CD14-positive monocyte (primary cell): ENCODE measurements at regions not wholly inside any gene's neighbourhood (a gene's known extent, or its start where the extent isn't known, plus 50 kb on each side); places are given as distances from the start of the nearest gene placed in this dataset.

Experiments
- DNase-seq, 3 donors: peaks; one replicate each; pipeline ENCODE4 v3.0.0-alpha.2; 2011 to 2022
- H2AFZ ChIP-seq: 2 replicates; pipeline ENCODE4 v1.6.0; 2012; ENCODE audit warnings: mild to moderate bottlenecking, low read depth, low read length, inconsistent platforms; ENCODE audit not compliant: insufficient read depth, poor library complexity, severe bottlenecking
- H3K27ac ChIP-seq, 2 donors: 1 replicate in 1 of 2; 2 replicates in 1 of 2; pipeline ENCODE4 v1.5.1; 2012 to 2013; ENCODE audit warnings: low read length in 2 of 2, control low read depth in 1 of 2, inconsistent platforms in 1 of 2, low read depth in 1 of 2, mild to moderate bottlenecking in 1 of 2
- H3K27me3 ChIP-seq, 2 donors: one replicate each; pipeline versions ENCODE4 v1.6.0 to v1.6.1; 2011 to 2013; ENCODE audit warnings: low read length in 2 of 2; ENCODE audit not compliant: control insufficient read depth in 2 of 2, insufficient read depth in 2 of 2
- H3K36me3 ChIP-seq, 2 donors: replicated peaks in 1 of 2; 1 replicate in 1 of 2; 2 replicates in 1 of 2; pipeline versions ENCODE4 v1.5.1 to v1.6.1; 2012 to 2013; ENCODE audit warnings: low read length in 2 of 2, control low read depth in 1 of 2, inconsistent platforms in 1 of 2, mild to moderate bottlenecking in 1 of 2; ENCODE audit not compliant: insufficient read depth in 2 of 2, control insufficient read depth in 1 of 2
- H3K4me1 ChIP-seq, 2 donors: 1 replicate in 1 of 2; 2 replicates in 1 of 2; pipeline versions ENCODE4 v1.5.1 to v1.6.1; 2012 to 2013; ENCODE audit warnings: low read length in 2 of 2, control low read depth in 1 of 2, inconsistent platforms in 1 of 2, mild to moderate bottlenecking in 1 of 2, moderate library complexity in 1 of 2; ENCODE audit not compliant: insufficient read depth in 2 of 2, control insufficient read depth in 1 of 2
- H3K4me2 ChIP-seq: replicated peaks from 2 replicates; pipeline ENCODE3; 2012; ENCODE audit warnings: low read length, moderate library complexity, mild to moderate bottlenecking; ENCODE audit not compliant: poor library complexity, severe bottlenecking; ENCODE audit errors: extremely low read depth
- H3K4me3 ChIP-seq, 3 experiments: fragments of 200-600 bp in 1 of 3; sonication (generic) in 1 of 3; replicated peaks in 1 of 3; 1 replicate in 2 of 3; 2 replicates in 1 of 3; pipeline ENCODE4 v1.5.1; 2011 to 2013; ENCODE audit warnings: low read length in 3 of 3, mild to moderate bottlenecking in 3 of 3, control low read depth in 2 of 3, low read depth in 2 of 3, inconsistent platforms in 1 of 3, moderate library complexity in 1 of 3
- H3K79me2 ChIP-seq: 2 replicates; pipeline ENCODE4 v1.6.0; 2012; ENCODE audit warnings: mild to moderate bottlenecking, control low read depth, inconsistent platforms, low read length, moderate library complexity; ENCODE audit not compliant: insufficient read depth
- H3K9ac ChIP-seq: 2 replicates; pipeline ENCODE4 v1.6.0; 2017; ENCODE audit warnings: low read length, mild to moderate bottlenecking; ENCODE audit not compliant: insufficient read depth, poor library complexity, severe bottlenecking
- H3K9me3 ChIP-seq, 2 donors: replicated peaks in 1 of 2; 1 replicate in 1 of 2; 2 replicates in 1 of 2; pipeline versions ENCODE4 v1.5.1 to v1.6.1; 2012 to 2013; ENCODE audit warnings: low read length in 2 of 2, control low read depth in 1 of 2; ENCODE audit not compliant: control insufficient read depth in 1 of 2, insufficient read depth in 1 of 2
- H4K20me1 ChIP-seq: 2 replicates; pipeline ENCODE4 v1.6.0; 2012; ENCODE audit warnings: mild to moderate bottlenecking, low read length, control low read depth, moderate library complexity; ENCODE audit not compliant: insufficient read depth
- H3K27ac Mint-ChIP-seq, 7 donors: one replicate each; pipeline ENCODE4 v1.8.0; 2020; ENCODE audit warnings: mild to moderate bottlenecking in 7 of 7, mixed read lengths in 7 of 7, moderate library complexity in 6 of 7, inconsistent platforms in 2 of 7
- H3K27me3 Mint-ChIP-seq, 3 donors: one replicate each; pipeline ENCODE4 v1.8.0; 2021 to 2022; ENCODE audit warnings: low read depth in 3 of 3, mild to moderate bottlenecking in 3 of 3, mixed read lengths in 3 of 3, moderate library complexity in 3 of 3, inconsistent platforms in 1 of 3
- H3K36me3 Mint-ChIP-seq, 2 donors: one replicate each; pipeline ENCODE4 v1.8.0; 2020; ENCODE audit warnings: mixed read lengths in 2 of 2, inconsistent platforms in 1 of 2, mild to moderate bottlenecking in 1 of 2
- H3K4me1 Mint-ChIP-seq: one replicate; pipeline ENCODE4 v1.8.0; 2020; ENCODE audit warnings: mild to moderate bottlenecking, mixed read lengths
- H3K4me3 Mint-ChIP-seq, 2 donors: one replicate each; pipeline ENCODE4 v1.8.0; 2020; ENCODE audit warnings: mild to moderate bottlenecking in 2 of 2, mixed read lengths in 2 of 2, moderate library complexity in 1 of 2
- H3K9me3 Mint-ChIP-seq, 7 donors: one replicate each; pipeline ENCODE4 v1.8.0; 2020 to 2022; ENCODE audit warnings: mixed read lengths in 7 of 7, mild to moderate bottlenecking in 6 of 7, moderate library complexity in 6 of 7, inconsistent platforms in 2 of 7
- WGBS: methylation state at CpG from one replicate; pipeline ENCODE4 v1.1.5; 2013; ENCODE audit warnings: missing lambda C conversion rate; ENCODE audit not compliant: insufficient coverage; 5-methylcytosine and 5-hydroxymethylcytosine counted together
- intact Hi-C, 2 donors: fragments of 100-400 bp; cut with micrococcal nuclease; formaldehyde crosslinking; loops; one replicate each; pipeline versions ENCODE4 v1.15.0 to v1.15.1; 2023
- TF ChIP-seq, protein P1 (sequence below): fragments of 200-600 bp; IDR thresholded peaks from one replicate; pipeline ENCODE4 v1.8.0; 2022; ENCODE audit warnings: antibody characterized with exemption, mild to moderate bottlenecking

DNA sequence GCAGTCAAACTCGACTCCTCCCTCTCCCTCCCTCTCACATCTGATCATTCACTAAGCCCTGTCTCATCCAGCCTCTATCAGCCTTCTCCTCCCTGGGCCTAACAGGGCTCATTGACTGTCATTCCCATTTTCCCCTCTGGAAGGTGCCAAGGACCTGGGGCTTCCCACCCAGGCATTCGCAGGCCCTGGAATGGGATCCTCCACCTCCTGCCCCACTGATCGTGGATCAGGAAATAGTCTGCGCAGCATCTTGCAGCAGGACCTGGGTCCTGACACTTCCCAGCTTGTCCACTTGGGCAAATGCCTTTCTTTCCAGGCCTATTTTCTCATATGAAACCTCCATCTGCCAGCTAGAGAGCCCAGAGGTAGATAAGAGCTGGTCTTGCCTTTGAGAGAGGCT lies 71.2 kb upstream of the ZC3H12A start:
- Histone ChIP-seq H3K4me3 (no peak overlapping the region), H4K20me1 (no peaks in the 10 kb centered on the region), H3K4me1 (no peaks in the 10 kb centered on the region), H3K79me2 (no peaks in the 10 kb centered on the region), H3K4me2 (no peak overlapping the region), H3K27ac (no peak overlapping the region), H3K36me3 (no peaks in the 10 kb centered on the region), H3K9me3 (no peaks in the 10 kb centered on the region), H3K27me3 (no peaks in the 10 kb centered on the region), H2AFZ (no peak overlapping the region), H3K9ac (no peak overlapping the region)
- intact Hi-C loops = no loop called here
- Mint-ChIP-seq H3K36me3 (no peaks in the 10 kb centered on the region), H3K4me3 (no peak overlapping the region), H3K27me3 (peaks cover 4 to 5% (median 4%) of the 10 kb centered on the region in 3 donors), H3K27ac (no peak overlapping the region), H3K4me1 (no peaks in the 10 kb centered on the region), H3K9me3 (no peaks in the 10 kb centered on the region)
- 92% methylated on average over 3 of the region's 4 CpGs for WGBS
- TF ChIP-seq, protein P1, sequence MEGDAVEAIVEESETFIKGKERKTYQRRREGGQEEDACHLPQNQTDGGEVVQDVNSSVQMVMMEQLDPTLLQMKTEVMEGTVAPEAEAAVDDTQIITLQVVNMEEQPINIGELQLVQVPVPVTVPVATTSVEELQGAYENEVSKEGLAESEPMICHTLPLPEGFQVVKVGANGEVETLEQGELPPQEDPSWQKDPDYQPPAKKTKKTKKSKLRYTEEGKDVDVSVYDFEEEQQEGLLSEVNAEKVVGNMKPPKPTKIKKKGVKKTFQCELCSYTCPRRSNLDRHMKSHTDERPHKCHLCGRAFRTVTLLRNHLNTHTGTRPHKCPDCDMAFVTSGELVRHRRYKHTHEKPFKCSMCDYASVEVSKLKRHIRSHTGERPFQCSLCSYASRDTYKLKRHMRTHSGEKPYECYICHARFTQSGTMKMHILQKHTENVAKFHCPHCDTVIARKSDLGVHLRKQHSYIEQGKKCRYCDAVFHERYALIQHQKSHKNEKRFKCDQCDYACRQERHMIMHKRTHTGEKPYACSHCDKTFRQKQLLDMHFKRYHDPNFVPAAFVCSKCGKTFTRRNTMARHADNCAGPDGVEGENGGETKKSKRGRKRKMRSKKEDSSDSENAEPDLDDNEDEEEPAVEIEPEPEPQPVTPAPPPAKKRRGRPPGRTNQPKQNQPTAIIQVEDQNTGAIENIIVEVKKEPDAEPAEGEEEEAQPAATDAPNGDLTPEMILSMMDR = no peak
- no peak for DNase-seq

- Mint-ChIP-seq H3K27ac (no peak overlapping the region), H3K4me1 (no peaks in the 10 kb centered on the region), H3K36me3 (no peaks in the 10 kb centered on the region), H3K27me3 (peaks cover 3 to 11% (median 4%) of the 10 kb centered on the region in 3 donors), H3K4me3 (no peak overlapping the region), H3K9me3 (no peaks in the 10 kb centered on the region)
- H3K4me1 ChIP-seq = no peaks in the 10 kb centered on the region
- no peak overlapping the region for H3K4me3 ChIP-seq
- no peaks in the 10 kb centered on the region for H3K9me3 ChIP-seq
- no peaks in the 10 kb centered on the region for H3K36me3 ChIP-seq
- H3K27me3 ChIP-seq = no peaks in the 10 kb centered on the region
- no peak for DNase-seq
- intact Hi-C loops = no loop called here
- H3K27ac ChIP-seq = no peak overlapping the region
- no peaks in the 10 kb centered on the region for H3K79me2 ChIP-seq
- H3K9ac ChIP-seq = no peak overlapping the region
- TF ChIP-seq, protein P1 = no peak
- no peak overlapping the region for H3K4me2 ChIP-seq
- no peaks in the 10 kb centered on the region for H4K20me1 ChIP-seq
- H2AFZ ChIP-seq = no peak overlapping the region
- WGBS = 77% methylated on average over 4 of the region's 4 CpGs
These were observed 69.7 kb upstream of the ZC3H12A start for GRCh38 chr1:37404711-37405110.
